MM.1S (cell line): ENCODE measurements at regions not wholly inside any gene's neighbourhood (a gene's known extent, or its start where the extent isn't known, plus 50 kb on each side); places are given as distances from the start of the nearest gene placed in this dataset.

Source experiments
- DNase-seq: peaks from one replicate; pipeline ENCODE4 v3.0.0-alpha.2; 2015
- H2AFZ ChIP-seq: fragments of 300-600 bp; sonication (generic); 2 replicates; pipeline ENCODE4 v1.6.0; 2016; ENCODE audit warnings: antibody characterized with exemption, low read length
- H3F3A ChIP-seq: fragments of 300-600 bp; sonication (generic); 2 replicates; pipeline ENCODE4 v1.6.1; 2016; ENCODE audit warnings: mild to moderate bottlenecking, antibody characterized with exemption, low read length, moderate library complexity, mixed read lengths; ENCODE audit not compliant: insufficient read depth
- H3K27ac ChIP-seq: fragments of 300-600 bp; sonication (generic); 2 replicates; pipeline ENCODE4 v1.5.1; 2016; ENCODE audit warnings: mild to moderate bottlenecking, low read length
- H3K27me3 ChIP-seq: fragments of 300-600 bp; sonication (generic); replicated peaks from 2 replicates; pipeline ENCODE4 v1.6.0; 2016; ENCODE audit warnings: low read length; ENCODE audit not compliant: insufficient read depth
- H3K36me3 ChIP-seq: fragments of 300-600 bp; sonication (generic); replicated peaks from 2 replicates; pipeline ENCODE4 v1.6.1; 2016; ENCODE audit warnings: mild to moderate bottlenecking, low read length, mixed read lengths; ENCODE audit not compliant: insufficient read depth
- H3K4me1 ChIP-seq: fragments of 300-600 bp; sonication (generic); 2 replicates; pipeline ENCODE4 v1.6.1; 2016; ENCODE audit warnings: low read length, mixed read lengths
- H3K4me2 ChIP-seq: fragments of 300-600 bp; sonication (generic); 2 replicates; pipeline ENCODE4 v1.6.0; 2016; ENCODE audit warnings: low read depth, low read length
- H3K4me3 ChIP-seq: fragments of 300-600 bp; sonication (generic); 2 replicates; pipeline ENCODE4 v1.5.1; 2016; ENCODE audit warnings: low read length, mixed read lengths
- H3K79me2 ChIP-seq: fragments of 300-600 bp; sonication (generic); 2 replicates; pipeline ENCODE4 v1.6.1; 2016; ENCODE audit warnings: mixed run types, low read length, mixed read lengths
- H3K9ac ChIP-seq: fragments of 300-600 bp; sonication (generic); 2 replicates; pipeline ENCODE4 v1.6.1; 2016; ENCODE audit warnings: low read length, mixed read lengths
- H3K9me2 ChIP-seq: fragments of 300-600 bp; sonication (generic); replicated peaks from 2 replicates; pipeline ENCODE4 v1.6.1; 2016; ENCODE audit warnings: mild to moderate bottlenecking, low read length, mixed read lengths; ENCODE audit not compliant: insufficient read depth
- H3K9me3 ChIP-seq: fragments of 300-600 bp; sonication (generic); replicated peaks from 2 replicates; pipeline ENCODE4 v1.6.1; 2016; ENCODE audit warnings: mild to moderate bottlenecking, low read length, mixed read lengths; ENCODE audit not compliant: insufficient read depth
- H4K20me1 ChIP-seq: fragments of 300-600 bp; sonication (generic); 2 replicates; pipeline ENCODE4 v1.6.1; 2016; ENCODE audit warnings: mild to moderate bottlenecking, low read length, moderate library complexity, mixed read lengths; ENCODE audit not compliant: insufficient read depth
- CTCF ChIP-seq: fragments of 300-600 bp; sonication (generic); IDR thresholded peaks from 2 replicates; pipeline ENCODE4 v1.5.1; 2016; ENCODE audit warnings: antibody characterized with exemption, low read length, mixed read lengths
- EZH2 ChIP-seq: fragments of 300-600 bp; sonication (generic); optimal IDR thresholded peaks from 2 replicates; pipeline ENCODE3; 2017; ENCODE audit warnings: low read depth, mild to moderate bottlenecking, antibody characterized with exemption, low read length, mixed read lengths
- EZH2phosphoT487 ChIP-seq: fragments of 300-600 bp; sonication (generic); IDR thresholded peaks from 2 replicates; pipeline ENCODE4 v1.6.1; 2018; ENCODE audit warnings: antibody characterized with exemption, low read length

GRCh38 chr3:67744699-67745098, 90.3 kb upstream of the SUCLG2 start:
- Histone ChIP-seq H3K79me2 (no peaks in the 10 kb centered on the region), H3K4me1 (no peaks in the 10 kb centered on the region), H2AFZ (no peak overlapping the region), H3K27me3 (no peaks in the 10 kb centered on the region), H3K4me3 (no peak overlapping the region), H3K36me3 (no peaks in the 10 kb centered on the region), H3K9me3 (no peaks in the 10 kb centered on the region), H3K9ac (no peak overlapping the region), H3K27ac (no peak overlapping the region), H3K4me2 (no peak overlapping the region), H3F3A (no peaks in the 10 kb centered on the region), H4K20me1 (no peaks in the 10 kb centered on the region), H3K9me2 (no peaks in the 10 kb centered on the region)
- no peak for DNase-seq
- no peak for TF ChIP-seq CTCF
- TF ChIP-seq EZH2 = no peak
- no peak for TF ChIP-seq EZH2phosphoT487

GRCh38 chr3:67739851-67740250, 85.4 kb upstream of the SUCLG2 start:
- Histone ChIP-seq H3K27ac (no peak overlapping the region), H3K4me3 (no peak overlapping the region), H3K4me1 (no peaks in the 10 kb centered on the region), H4K20me1 (no peaks in the 10 kb centered on the region), H3K9me2 (no peaks in the 10 kb centered on the region), H3K27me3 (no peaks in the 10 kb centered on the region), H3F3A (no peaks in the 10 kb centered on the region), H3K9me3 (no peaks in the 10 kb centered on the region), H3K79me2 (no peaks in the 10 kb centered on the region), H3K4me2 (no peak overlapping the region), H2AFZ (no peak overlapping the region), H3K9ac (no peak overlapping the region), H3K36me3 (no peaks in the 10 kb centered on the region)
- no peak for TF ChIP-seq EZH2
- no peak for TF ChIP-seq CTCF
- TF ChIP-seq EZH2phosphoT487 = no peak
- no peak for DNase-seq

GRCh38 chr3:67737906-67738865, 83.8 kb upstream of the SUCLG2 start:
- Histone ChIP-seq H3K4me1 (no peaks in the 10 kb centered on the region), H4K20me1 (no peaks in the 10 kb centered on the region), H3K27me3 (no peaks in the 10 kb centered on the region), H2AFZ (no peak overlapping the region), H3K4me3 (no peak overlapping the region), H3K27ac (no peak overlapping the region), H3K9me3 (no peaks in the 10 kb centered on the region), H3F3A (no peaks in the 10 kb centered on the region), H3K4me2 (no peak overlapping the region), H3K9ac (no peak overlapping the region), H3K9me2 (no peaks in the 10 kb centered on the region), H3K36me3 (no peaks in the 10 kb centered on the region), H3K79me2 (no peaks in the 10 kb centered on the region)
- no peak for DNase-seq
- no peak for TF ChIP-seq CTCF
